ENCODE measurements at regions not wholly inside any gene's neighbourhood (a gene's known extent, or its start where the extent isn't known, plus 50 kb on each side); places are given as distances from the start of the nearest gene placed in this dataset.

DNA sequence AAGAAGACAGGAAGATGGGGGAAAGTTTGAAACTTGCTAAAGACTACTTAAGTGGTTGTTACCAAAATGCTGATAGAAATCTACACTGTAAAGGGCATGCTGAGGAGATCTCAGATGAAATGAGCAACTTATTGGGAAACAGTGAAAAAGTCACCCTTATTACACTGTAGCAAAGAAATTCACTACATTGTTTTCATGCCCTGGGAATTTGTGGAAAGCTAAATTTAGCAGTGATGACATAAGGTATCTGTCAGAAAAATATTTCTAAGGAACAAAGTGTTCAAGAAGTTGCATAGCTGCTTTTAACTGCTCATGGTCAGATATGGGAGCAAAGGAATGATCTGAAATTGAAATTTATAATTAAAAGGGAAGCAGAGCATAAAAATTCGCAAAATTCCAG is 702.4 kb upstream of the LRRC4C start:
- no peak overlapping the region for H3K27ac ChIP-seq (ENCODE audit: low read depth, low read length)
- no peaks in the 10 kb centered on the region for H4K20me1 ChIP-seq (ENCODE audit: control insufficient read depth, insufficient read depth, low read depth, low read length)
- H3K9me3 ChIP-seq (ENCODE audit: control insufficient read depth, insufficient read depth, low read length), result no peaks in the 10 kb centered on the region
- H3K27me3 ChIP-seq (ENCODE audit: control insufficient read depth, low read length), result no peaks in the 10 kb centered on the region
- no peaks in the 10 kb centered on the region for H3K9me2 ChIP-seq (replicated peaks; ENCODE audit: control insufficient read depth, low read length)
- H3F3A ChIP-seq (ENCODE audit: control insufficient read depth, insufficient read depth), result no peaks in the 10 kb centered on the region
- no peak overlapping the region for H3K4me2 ChIP-seq (ENCODE audit: low read length)
- no peak for TF ChIP-seq EZH2phosphoT487 (IDR thresholded peaks at IDR 0.05; ENCODE audit: borderline replicate concordance, low read length)
- TF ChIP-seq, protein P1, sequence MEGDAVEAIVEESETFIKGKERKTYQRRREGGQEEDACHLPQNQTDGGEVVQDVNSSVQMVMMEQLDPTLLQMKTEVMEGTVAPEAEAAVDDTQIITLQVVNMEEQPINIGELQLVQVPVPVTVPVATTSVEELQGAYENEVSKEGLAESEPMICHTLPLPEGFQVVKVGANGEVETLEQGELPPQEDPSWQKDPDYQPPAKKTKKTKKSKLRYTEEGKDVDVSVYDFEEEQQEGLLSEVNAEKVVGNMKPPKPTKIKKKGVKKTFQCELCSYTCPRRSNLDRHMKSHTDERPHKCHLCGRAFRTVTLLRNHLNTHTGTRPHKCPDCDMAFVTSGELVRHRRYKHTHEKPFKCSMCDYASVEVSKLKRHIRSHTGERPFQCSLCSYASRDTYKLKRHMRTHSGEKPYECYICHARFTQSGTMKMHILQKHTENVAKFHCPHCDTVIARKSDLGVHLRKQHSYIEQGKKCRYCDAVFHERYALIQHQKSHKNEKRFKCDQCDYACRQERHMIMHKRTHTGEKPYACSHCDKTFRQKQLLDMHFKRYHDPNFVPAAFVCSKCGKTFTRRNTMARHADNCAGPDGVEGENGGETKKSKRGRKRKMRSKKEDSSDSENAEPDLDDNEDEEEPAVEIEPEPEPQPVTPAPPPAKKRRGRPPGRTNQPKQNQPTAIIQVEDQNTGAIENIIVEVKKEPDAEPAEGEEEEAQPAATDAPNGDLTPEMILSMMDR (IDR thresholded peaks at IDR 0.05; ENCODE audit: low read depth, low read length, poor library complexity, severe bottlenecking), result no peak
- H3K4me3 ChIP-seq (ENCODE audit: low read length), result no peak overlapping the region
- H3K79me2 ChIP-seq (ENCODE audit: control insufficient read depth, low read length), result no peaks in the 10 kb centered on the region
- no peaks in the 10 kb centered on the region for H3K36me3 ChIP-seq (ENCODE audit: control insufficient read depth, low read length)
- no peaks in the 10 kb centered on the region for H3K4me1 ChIP-seq (ENCODE audit: control insufficient read depth, low read length)

DNA sequence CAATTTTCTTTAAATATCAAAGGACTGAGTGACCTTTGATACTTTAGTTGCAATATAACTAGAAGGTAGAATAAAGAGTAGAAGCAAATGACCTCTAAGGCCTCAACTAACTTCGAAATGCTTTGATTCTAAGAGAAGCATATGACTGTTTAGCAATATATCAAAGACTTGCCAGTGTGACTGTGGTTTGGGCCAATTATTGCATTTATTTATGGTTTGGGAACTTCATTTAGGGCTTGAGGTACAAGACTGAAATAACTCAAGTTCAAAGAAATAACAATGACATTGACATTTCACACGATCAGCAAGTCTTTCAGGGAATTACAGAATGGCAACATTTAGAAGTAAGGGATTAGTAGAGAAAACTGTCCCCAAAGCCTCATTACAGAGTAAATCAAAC is 709.7 kb upstream of the LRRC4C start:
- no peaks in the 10 kb centered on the region for H3K36me3 ChIP-seq (ENCODE audit: control insufficient read depth, low read length)
- no peak for TF ChIP-seq EZH2phosphoT487 (IDR thresholded peaks at IDR 0.05; ENCODE audit: borderline replicate concordance, low read length)
- TF ChIP-seq, protein P1 (IDR thresholded peaks at IDR 0.05; ENCODE audit: low read depth, low read length, poor library complexity, severe bottlenecking), result no peak
- H3K4me1 ChIP-seq (ENCODE audit: control insufficient read depth, low read length), result no peaks in the 10 kb centered on the region
- no peak overlapping the region for H3K4me2 ChIP-seq (ENCODE audit: low read length)
- no peaks in the 10 kb centered on the region for H4K20me1 ChIP-seq (ENCODE audit: control insufficient read depth, insufficient read depth, low read depth, low read length)
- H3K79me2 ChIP-seq (ENCODE audit: control insufficient read depth, low read length), result no peaks in the 10 kb centered on the region
- H3K27me3 ChIP-seq (ENCODE audit: control insufficient read depth, low read length), result no peaks in the 10 kb centered on the region
- no peaks in the 10 kb centered on the region for H3K9me3 ChIP-seq (ENCODE audit: control insufficient read depth, insufficient read depth, low read length)
- H3K27ac ChIP-seq (ENCODE audit: low read depth, low read length), result no peak overlapping the region
- no peaks in the 10 kb centered on the region for H3K9me2 ChIP-seq (replicated peaks; ENCODE audit: control insufficient read depth, low read length)
- H3F3A ChIP-seq (ENCODE audit: control insufficient read depth, insufficient read depth), result no peaks in the 10 kb centered on the region
- H3K4me3 ChIP-seq (ENCODE audit: low read length), result no peak overlapping the region

DNA sequence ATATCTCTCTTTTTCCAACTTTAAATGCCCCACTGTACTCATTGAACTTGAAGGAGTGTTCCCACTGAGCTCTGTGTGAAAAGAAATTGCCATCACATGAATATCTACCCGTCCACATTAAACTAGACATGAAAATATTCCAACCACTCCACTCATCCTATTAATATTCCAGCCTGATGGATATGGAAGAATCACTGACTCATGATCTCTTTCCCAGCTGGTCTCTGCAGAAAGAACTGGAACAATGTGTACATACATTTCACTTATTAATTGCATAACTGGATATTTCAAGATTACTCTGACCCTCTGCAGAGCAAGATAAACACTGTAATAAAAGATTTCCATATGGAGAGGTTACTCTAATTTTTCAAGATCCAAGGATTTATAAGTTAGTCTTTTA is 711.1 kb upstream of the LRRC4C start:
- Histone ChIP-seq H3F3A (ENCODE audit: control insufficient read depth, insufficient read depth) (no peaks in the 10 kb centered on the region), H3K36me3 (ENCODE audit: control insufficient read depth, low read length) (no peaks in the 10 kb centered on the region), H3K27ac (ENCODE audit: low read depth, low read length) (no peak overlapping the region), H3K4me1 (ENCODE audit: control insufficient read depth, low read length) (no peaks in the 10 kb centered on the region), H4K20me1 (ENCODE audit: control insufficient read depth, insufficient read depth, low read depth, low read length) (no peaks in the 10 kb centered on the region), H3K9me3 (ENCODE audit: control insufficient read depth, insufficient read depth, low read length) (no peaks in the 10 kb centered on the region), H3K9me2 (replicated peaks; ENCODE audit: control insufficient read depth, low read length) (no peaks in the 10 kb centered on the region), H3K27me3 (ENCODE audit: control insufficient read depth, low read length) (no peaks in the 10 kb centered on the region), H3K79me2 (ENCODE audit: control insufficient read depth, low read length) (no peaks in the 10 kb centered on the region), H3K4me3 (ENCODE audit: low read length) (no peak overlapping the region), H3K4me2 (ENCODE audit: low read length) (no peak overlapping the region)
- no peak for TF ChIP-seq EZH2phosphoT487 (IDR thresholded peaks at IDR 0.05; ENCODE audit: borderline replicate concordance, low read length)
- TF ChIP-seq, protein P1 (IDR thresholded peaks at IDR 0.05; ENCODE audit: low read depth, low read length, poor library complexity, severe bottlenecking), result no peak

DNA sequence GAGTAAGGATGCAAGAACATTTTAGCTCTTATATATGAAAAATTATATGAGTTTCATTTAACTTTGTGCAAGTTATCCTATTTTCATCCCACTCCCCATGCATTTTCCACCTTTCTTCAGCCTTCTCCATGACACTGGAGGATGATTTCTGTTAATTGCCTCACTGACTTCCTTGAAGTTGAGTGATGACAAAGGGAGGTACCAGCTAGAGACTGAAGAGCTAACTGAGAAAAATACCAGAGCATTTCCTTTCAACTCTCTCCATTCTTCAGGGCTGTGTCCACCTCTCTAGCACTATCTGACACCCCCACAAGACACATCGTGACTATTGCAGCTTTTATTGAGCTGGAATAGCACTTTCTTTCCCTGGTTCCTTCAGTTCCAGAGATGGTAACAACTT is 711.6 kb upstream of the LRRC4C start:
- Histone ChIP-seq H3K36me3 (ENCODE audit: control insufficient read depth, low read length) (no peaks in the 10 kb centered on the region), H3K27ac (ENCODE audit: low read depth, low read length) (no peak overlapping the region), H3K9me3 (ENCODE audit: control insufficient read depth, insufficient read depth, low read length) (no peaks in the 10 kb centered on the region), H3K79me2 (ENCODE audit: control insufficient read depth, low read length) (no peaks in the 10 kb centered on the region), H3K4me2 (ENCODE audit: low read length) (no peak overlapping the region), H3K9me2 (replicated peaks; ENCODE audit: control insufficient read depth, low read length) (no peaks in the 10 kb centered on the region), H3K4me1 (ENCODE audit: control insufficient read depth, low read length) (no peaks in the 10 kb centered on the region), H3F3A (ENCODE audit: control insufficient read depth, insufficient read depth) (no peaks in the 10 kb centered on the region), H3K4me3 (ENCODE audit: low read length) (no peak overlapping the region), H3K27me3 (ENCODE audit: control insufficient read depth, low read length) (no peaks in the 10 kb centered on the region), H4K20me1 (ENCODE audit: control insufficient read depth, insufficient read depth, low read depth, low read length) (no peaks in the 10 kb centered on the region)
- no peak for TF ChIP-seq EZH2phosphoT487 (IDR thresholded peaks at IDR 0.05; ENCODE audit: borderline replicate concordance, low read length)
- TF ChIP-seq, protein P1 (IDR thresholded peaks at IDR 0.05; ENCODE audit: low read depth, low read length, poor library complexity, severe bottlenecking), result no peak

Measured in DOHH2 (cell line).